ENCODE measurements at regions not wholly inside any gene's neighbourhood (a gene's known extent, or its start where the extent isn't known, plus 50 kb on each side); places are given as distances from the start of the nearest gene placed in this dataset.
A peak's percentile ranks its signal among the peaks of the same experiment; 100 is the strongest.

GRCh38 chr2:151083856-151084795, 177.5 kb downstream of the RBM43 start:
- DNase-seq (ENCODE audit: low spot score) = no peak

- no peak for DNase-seq (ENCODE audit: low spot score)
Observed at GRCh38 chr2:151078889-151079288, 182.8 kb downstream of the RBM43 start.

GRCh38 chr2:151071906-151072305, 189.8 kb downstream of the RBM43 start:
- no peak for DNase-seq (ENCODE audit: low spot score)

- DNase-seq (ENCODE audit: low spot score) = peak; percentile 5
Observed at GRCh38 chr2:151071382-151071781, 190.3 kb downstream of the RBM43 start.

GRCh38 chr2:151070253-151070652, 191.4 kb downstream of the RBM43 start:
- no peak for DNase-seq (ENCODE audit: low spot score)

- no peak for DNase-seq (ENCODE audit: low spot score)
Observed at GRCh38 chr2:151067658-151068369, 193.8 kb downstream of the RBM43 start.

GRCh38 chr2:151063271-151063670, 198.4 kb downstream of the RBM43 start:
- DNase-seq (ENCODE audit: low spot score) = no peak

GRCh38 chr2:151060287-151060686, 201.4 kb downstream of the RBM43 start:
- no peak for DNase-seq (ENCODE audit: low spot score)

- no peak for DNase-seq (ENCODE audit: low spot score)
Observed at GRCh38 chr2:151056870-151057269, 204.8 kb downstream of the RBM43 start.

GRCh38 chr2:151053661-151053990, 208.0 kb downstream of the RBM43 start:
- DNase-seq (ENCODE audit: low spot score) = no peak

GRCh38 chr2:151052850-151053660, 208.6 kb downstream of the RBM43 start:
- no peak for DNase-seq (ENCODE audit: low spot score)

- peak; percentile 56 for DNase-seq (ENCODE audit: low spot score)
Observed at GRCh38 chr2:151051574-151052220, 210.0 kb downstream of the RBM43 start.

GRCh38 chr2:151049746-151050145, 211.9 kb downstream of the RBM43 start:
- peak; percentile 16 for DNase-seq (ENCODE audit: low spot score)

GRCh38 chr2:151048331-151049054, 213.2 kb downstream of the RBM43 start:
- DNase-seq (ENCODE audit: low spot score) = no peak

GRCh38 chr2:151043484-151043883, 218.2 kb downstream of the RBM43 start:
- peak; percentile 60 for DNase-seq (ENCODE audit: low spot score)

- no peak for DNase-seq (ENCODE audit: low spot score)
Observed at GRCh38 chr2:151042964-151043363, 218.7 kb downstream of the RBM43 start.

GRCh38 chr2:151040039-151040438, 221.6 kb downstream of the RBM43 start:
- no peak for DNase-seq (ENCODE audit: low spot score)

- no peak for DNase-seq (ENCODE audit: low spot score)
Observed at GRCh38 chr2:151038516-151038915, 223.1 kb downstream of the RBM43 start.

GRCh38 chr2:151037434-151037833, 224.2 kb downstream of the RBM43 start:
- DNase-seq (ENCODE audit: low spot score) = no peak

- no peak for DNase-seq (ENCODE audit: low spot score)
Observed at GRCh38 chr2:151033271-151034248, 228.1 kb downstream of the RBM43 start.

Measured in RKO (cell line).